Gastroesophageal sphincter (tissue), 3 donors: ENCODE measurements at regions not wholly inside any gene's neighbourhood (a gene's known extent, or its start where the extent isn't known, plus 50 kb on each side); places are given as distances from the start of the nearest gene placed in this dataset.

Source experiments
- CTCF ChIP-seq, 4 experiments: fragments of 200-600 bp in 2 of 4; fragments of 450-650 bp in 2 of 4; sonication (generic) in 1 of 4; IDR thresholded peaks; one replicate each; pipeline ENCODE4 v1.5.1; 2017 to 2019; ENCODE audit warnings: antibody characterized with exemption in 4 of 4, mild to moderate bottlenecking in 2 of 4, moderate library complexity in 2 of 4
- EP300 ChIP-seq: sonication (generic); formaldehyde crosslinking; IDR thresholded peaks from one replicate; pipeline ENCODE4 v1.6.1; 2017; ENCODE audit warnings: antibody characterized with exemption, mild to moderate bottlenecking
- POLR2A ChIP-seq, 2 donors: fragments of 450-650 bp; IDR thresholded peaks; one replicate each; pipeline ENCODE4 v1.6.1; 2017; ENCODE audit warnings: antibody characterized with exemption in 2 of 2, mild to moderate bottlenecking in 2 of 2, moderate library complexity in 1 of 2
- POLR2AphosphoS5 ChIP-seq: sonication (generic); formaldehyde crosslinking; IDR thresholded peaks from one replicate; pipeline ENCODE4 v1.6.1; 2017; ENCODE audit warnings: antibody characterized with exemption

DNA sequence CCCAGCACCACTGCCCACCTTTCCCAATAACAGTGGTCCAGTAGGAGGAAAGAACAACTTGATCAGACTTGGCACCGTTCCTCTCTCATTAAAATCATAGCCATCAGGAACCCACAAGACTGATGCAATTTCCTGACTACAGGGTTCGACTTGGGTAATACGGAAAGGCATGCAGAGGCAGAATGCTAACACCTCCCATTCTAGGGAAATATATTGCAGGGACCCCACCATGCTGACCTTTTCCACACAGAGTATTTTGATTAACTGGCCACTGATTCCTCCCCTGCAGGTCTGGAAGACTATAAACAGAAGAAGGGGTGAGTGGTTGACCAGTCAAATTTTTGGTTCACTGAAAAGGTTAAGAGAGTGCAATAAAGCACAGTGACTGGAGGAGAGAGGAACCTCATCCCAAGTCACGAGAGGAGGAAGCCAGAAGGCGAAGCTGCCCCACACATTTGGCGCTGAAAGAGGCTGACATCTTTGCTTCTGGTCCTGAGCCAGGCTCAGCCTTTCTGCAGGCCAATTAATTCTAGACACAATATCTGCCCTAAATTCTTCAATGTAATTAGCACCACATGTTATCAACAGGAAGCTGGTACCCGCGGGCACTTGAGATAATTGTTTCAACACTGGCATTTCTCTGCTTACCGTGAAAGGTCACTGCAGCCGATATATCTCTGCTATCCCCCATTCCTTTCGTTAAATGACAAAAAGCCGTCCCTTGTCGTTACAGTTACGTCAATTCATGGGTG lies 64.7 kb upstream of the SPOCK1 start:
- TF ChIP-seq POLR2A (IDR thresholded peaks at IDR 0.05) (no peak), CTCF (IDR thresholded peaks at IDR 0.05) (no peak), EP300 (no peak), POLR2AphosphoS5 (no peak)
